GM21526 (cell line): ENCODE measurements at regions not wholly inside any gene's neighbourhood (a gene's known extent, or its start where the extent isn't known, plus 50 kb on each side); places are given as distances from the start of the nearest gene placed in this dataset.
"Not testable (repeated sequence)": the region's sequence is repeated elsewhere in the genome, so short reads cannot be mapped to it uniquely, and the experiment has no call there.

ENCODE experiments used
- ATAC-seq: cut with Tn5 transposase; IDR thresholded peaks from one replicate; pipeline ENCODE4 v1.9.1; 2021; ENCODE audit warnings: moderate library complexity; ENCODE audit not compliant: unreplicated experiment, low FRiP score

DNA sequence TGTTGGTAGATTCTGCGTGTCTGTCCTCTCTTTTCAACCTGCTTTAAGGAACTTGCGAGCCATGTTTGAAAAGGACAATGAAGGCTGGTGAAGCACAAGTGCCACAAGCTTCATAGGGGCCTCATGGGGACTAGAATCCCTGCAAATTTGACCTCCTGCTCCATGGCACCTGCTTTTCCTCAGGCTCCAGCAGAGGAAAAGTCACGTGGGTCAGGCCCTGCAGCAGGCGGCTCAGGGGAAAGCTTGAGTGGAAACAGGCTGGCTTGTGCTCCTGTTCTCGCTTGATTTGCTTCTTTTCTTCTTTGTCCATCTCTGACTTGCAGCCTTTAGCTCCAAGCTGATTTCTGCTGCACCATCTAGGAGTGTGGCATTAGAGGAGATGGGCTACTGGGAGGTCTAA, 187.6 kb upstream of the MAST4 start:
- ATAC-seq, result no peak

DNA sequence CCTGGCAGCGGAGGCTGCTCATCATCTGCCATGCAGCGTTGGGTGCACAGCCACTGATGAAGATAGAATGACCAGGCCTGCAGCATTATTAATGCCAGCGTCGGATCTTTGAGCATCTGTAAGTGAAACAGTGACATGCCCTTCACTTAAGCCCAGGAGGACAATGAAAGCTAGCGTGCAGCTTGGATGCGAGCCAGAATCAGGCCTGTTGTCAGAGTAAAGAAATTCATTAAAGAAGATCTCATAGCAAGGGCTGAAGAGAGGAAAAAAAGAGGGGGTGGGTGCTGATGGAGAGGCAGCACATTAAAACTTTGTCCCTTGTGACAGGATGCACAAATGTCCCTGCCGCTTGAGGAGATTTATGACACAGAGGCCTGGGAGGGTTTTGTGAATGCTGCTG, 186.1 kb upstream of the MAST4 start:
- ATAC-seq, result no peak

DNA sequence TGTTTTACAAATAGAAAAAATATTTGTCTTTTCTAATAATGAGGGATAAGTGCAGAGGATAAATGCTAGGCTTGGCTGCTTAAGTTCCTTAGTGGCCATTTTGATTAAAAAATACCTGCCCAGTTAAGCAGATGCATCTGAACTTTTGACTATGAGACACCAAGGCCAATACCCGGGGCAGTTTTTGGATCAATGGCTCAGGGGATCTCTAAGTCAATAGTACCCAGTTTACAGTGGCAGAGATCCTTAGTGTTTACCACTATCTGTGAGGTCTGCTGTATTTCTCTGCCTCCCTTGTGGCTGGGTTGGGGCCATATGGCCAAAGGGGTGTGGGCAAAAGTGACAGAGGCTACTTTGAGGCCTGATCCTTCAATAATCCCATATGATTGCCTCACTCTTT, 184.5 kb upstream of the MAST4 start:
- no peak for ATAC-seq

DNA sequence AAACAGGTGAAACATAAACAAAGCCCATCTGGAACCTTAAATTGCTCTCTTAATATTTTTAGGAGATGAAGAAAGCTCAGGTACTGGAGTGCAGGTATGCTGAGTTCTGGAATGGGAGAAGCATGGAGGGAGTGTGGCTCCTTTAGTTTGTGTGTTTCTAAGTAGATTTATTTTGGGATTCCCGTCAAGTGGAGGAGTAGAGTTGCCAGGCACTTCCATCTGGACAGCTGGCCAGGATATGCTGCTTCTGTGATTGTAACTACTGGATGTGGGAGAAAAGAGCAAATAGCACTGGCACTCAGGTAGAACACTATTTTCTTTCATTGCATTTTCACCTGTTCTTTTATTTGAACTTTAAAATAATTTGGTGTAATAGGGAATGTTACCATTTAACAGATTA, 182.3 kb upstream of the MAST4 start:
- ATAC-seq, result no peak

DNA sequence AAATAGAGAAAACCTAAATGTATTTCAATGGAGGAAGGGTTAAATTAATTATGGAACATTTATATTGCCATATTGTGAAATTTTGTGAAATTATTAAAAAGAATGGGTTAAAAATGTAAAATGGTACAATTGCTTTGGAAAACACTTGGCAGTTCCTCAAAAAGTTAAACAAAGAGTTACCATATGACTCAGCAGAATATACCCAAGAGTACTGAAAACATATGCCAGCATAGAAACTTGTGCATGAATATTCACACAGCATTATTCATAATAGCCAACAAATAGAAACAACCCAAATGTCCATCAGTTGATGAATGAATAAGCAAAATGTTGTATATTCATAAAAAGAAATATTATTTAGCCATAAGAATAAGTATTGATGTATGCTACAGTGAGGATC, 181.0 kb upstream of the MAST4 start:
- no peak for ATAC-seq

DNA sequence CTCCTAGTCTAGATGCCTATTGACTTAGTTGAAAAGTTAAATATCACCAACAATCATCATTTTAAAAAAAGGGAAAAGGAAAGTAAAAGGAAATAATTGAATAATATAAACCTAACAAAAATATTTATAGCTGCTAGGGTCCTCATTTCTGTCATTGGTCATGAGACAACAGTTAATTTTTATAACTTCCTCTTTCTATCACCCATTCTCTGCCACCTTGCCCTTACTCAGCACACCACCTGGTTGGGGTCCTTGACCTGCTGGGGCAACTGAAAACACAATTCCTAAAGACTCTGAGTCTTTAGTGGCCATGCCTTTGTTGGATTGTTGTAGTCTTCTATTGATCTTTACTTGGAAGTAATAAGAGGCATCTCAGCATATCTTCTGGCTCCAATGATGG, 179.5 kb upstream of the MAST4 start:
- no peak for ATAC-seq

DNA sequence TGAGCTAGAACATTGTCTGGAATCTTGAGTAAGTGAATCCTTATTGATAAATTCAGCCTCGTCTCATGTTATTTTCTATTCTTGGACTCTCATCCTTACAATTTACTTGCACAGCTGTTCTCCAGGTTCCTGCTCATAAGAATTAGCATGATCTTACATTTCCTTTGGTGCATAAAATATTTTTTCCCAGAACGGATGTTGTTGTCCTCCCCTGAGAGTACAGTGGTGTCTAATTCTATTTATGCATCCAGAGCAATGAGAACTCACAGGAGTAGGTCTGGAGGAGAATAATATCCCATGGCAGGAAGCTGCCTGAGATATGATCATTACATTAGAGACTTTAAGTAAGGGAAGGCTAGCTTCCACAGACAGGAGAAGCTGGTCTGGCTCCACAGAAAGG, 178.4 kb upstream of the MAST4 start:
- no peak for ATAC-seq

DNA sequence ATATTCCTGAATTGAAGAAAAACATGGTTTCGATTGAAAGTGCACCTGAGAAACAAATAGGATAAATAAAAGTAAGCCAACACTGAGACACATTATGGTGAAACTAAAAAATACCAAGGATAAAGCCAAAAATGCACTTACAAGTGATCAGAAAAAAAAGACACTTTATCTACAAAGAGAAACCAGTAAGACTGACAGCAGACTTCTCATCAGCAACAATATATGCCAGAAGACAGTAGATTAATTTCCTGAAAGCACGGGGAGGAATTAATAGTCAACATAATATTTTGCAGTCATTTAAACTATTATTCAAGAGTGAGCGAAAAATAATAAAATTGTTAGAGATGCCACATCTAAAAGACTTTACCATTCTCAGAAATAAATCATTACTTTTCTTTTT, 172.7 kb upstream of the MAST4 start:
- no peak for ATAC-seq

DNA sequence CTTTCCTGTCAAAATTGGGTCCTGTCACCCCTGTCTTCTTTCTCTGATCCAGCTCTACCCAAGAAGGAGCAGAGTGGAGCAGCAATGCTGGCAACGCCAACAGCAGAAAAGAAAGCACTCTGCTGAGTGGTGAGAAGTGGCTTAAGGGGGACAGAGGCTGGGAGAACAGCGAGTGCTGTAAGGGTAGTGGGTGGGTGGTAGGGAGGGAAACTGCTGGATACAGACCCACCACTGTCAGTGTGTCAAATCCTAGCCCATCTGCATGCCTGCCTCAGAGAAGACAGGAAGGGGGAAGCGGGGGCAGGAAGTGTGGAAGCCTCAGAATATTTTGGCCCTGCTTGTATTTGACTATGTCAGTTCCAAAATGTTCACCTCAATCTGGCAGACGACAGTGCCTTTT, 170.4 kb upstream of the MAST4 start:
- no peak for ATAC-seq

DNA sequence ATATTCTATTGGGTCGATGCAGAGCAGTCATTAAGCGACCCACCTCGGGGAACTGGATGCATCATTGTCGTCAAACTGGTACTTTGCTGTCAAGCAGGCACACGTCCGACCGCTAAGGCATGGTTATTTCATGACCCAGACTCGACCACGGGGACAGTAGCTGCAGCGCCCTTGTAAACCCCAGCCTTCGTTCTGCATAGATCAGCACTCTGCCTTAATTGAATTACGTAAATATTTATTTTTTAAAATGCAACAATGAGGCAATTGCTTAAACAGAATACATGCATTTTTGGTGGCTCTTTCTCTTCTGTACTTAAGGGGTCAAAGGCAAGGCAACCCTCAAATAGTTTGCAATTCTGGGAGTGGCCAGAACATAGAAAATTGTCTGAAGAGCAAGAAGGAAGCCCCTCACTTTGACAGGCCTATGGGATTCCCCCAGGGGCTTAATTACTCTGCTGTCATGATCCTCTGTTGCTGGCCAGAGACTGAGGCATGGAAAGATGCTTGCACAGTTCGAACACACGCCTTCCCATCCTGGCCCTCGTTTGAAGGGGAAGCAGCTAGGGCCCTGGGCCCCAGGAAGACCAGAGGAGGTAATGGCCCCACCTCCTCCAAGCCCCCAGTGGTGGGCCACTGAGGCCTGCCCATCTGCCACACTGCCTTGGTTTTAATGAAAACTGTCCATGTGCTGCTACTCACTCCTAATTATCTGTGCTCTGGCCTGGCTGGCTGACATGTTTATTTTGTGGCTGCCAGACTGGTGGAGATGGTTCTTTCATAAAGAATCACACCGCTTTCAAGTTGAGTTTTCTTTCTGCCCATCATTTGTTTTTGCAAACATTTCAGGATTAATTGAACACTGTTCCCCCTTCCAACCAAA, 169.7 kb upstream of the MAST4 start:
- no peak for ATAC-seq

DNA sequence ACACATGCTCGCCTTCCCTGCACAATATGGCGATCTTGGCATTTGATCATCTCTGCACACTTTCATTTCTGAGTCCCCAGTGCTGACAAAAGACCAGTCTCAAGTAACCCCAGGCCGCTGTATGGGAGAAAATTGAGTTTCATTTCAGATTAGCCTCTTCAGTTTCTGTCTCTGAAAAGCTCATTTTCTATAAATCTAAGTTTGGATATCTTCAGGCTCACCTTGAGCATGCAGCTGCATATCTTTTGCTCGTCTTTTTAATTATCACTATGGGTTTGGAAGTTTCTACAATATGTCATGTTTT, 169.1 kb upstream of the MAST4 start:
- no peak for ATAC-seq

DNA sequence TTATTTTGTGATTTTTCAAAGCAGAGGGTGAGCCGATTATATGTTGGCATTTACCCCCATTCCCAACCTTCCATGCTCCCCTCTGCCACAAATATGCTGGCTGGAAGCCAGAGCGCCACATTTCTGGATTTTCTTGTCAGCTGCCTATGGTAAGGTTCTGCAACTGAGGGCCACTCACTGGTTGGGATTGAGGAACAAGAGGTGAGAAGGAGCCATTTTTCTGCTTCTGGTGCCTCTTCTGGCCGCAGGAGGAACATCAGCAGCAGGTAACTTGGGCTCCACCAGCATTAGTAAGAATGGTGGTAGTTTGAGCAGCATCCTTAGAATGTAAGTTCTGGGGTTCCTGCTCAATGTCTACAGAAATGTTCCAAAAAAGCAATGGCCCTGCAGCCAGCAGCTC, 159.5 kb upstream of the MAST4 start:
- ATAC-seq, result no peak

DNA sequence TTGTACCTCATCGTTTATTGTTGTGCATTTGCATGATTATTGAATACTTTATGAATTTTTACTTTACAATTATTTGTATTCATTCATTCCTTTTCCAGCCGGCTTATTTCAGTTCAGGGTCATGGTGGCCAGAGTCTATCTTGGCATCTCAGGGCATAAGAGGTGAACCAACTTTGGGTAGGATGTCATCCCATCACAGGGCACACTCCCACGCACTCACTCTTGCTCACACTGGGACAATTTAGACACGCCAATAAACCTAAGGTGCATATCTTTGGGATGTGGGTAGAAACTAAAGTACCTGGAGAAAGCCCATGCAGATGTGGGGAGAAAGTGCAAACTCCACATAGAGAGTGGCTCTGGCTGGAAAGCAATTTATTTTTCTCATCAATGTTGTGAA, 158.1 kb upstream of the MAST4 start:
- no peak for ATAC-seq

DNA sequence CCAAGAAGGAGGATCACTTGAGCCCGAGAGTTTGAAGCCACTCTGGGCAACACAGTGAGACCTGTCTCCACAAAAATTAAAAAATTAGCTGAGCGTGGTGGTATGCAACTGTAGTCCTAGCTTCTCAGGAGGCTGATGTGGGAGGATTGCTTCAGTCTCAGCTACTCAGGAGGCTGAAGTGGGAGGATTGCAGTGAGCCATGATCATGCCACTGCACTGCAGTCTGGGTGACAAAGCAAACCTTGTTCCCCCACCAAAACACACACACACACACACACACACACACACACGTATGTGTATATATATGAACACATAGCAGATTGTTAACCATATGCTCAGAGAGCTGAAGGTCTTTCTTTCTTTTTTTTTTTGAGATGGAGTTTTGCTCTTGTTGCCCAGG, 157.5 kb upstream of the MAST4 start:
- no peak for ATAC-seq

DNA sequence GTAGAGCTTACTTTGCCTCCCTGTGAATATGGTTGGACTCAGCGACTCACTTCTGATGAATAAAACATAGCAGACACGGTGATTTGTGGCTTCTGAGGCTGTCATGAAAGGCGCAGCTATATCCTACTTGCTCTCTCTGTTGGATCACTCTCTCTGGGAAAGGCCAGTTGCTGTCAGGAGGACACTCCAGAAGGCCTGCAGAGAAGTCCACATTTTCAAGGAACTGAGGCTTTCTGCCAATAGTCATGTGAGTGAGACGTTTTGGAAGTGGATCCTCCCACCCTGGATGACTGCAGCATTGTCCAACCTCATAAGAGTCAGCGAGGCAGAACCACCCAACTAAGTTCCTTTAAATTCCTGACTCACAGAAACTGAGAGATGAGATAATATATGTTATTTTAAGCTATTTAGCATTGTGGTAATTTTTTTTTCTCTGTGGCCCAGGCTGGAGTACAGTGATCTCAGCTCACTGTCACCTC, 156.0 kb upstream of the MAST4 start:
- no peak for ATAC-seq

DNA sequence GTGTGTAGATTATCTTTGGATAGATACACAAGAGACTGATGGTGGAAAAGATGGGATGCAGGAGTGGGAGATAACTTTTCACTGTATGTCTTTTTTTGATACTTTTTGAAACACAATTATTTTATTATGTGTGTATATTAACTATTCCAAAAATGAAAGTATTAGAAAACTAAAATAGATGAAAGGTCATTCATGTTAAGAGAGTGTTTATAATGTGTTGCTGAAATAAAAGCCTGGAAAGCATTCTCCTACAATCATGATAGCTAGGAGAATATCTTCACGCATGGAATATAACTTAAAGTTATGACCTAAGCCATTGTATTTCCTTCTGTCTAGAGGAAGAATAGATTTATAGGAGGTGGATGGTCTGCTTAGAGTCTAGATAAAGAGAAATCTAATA, 154.8 kb upstream of the MAST4 start:
- ATAC-seq, result no peak

DNA sequence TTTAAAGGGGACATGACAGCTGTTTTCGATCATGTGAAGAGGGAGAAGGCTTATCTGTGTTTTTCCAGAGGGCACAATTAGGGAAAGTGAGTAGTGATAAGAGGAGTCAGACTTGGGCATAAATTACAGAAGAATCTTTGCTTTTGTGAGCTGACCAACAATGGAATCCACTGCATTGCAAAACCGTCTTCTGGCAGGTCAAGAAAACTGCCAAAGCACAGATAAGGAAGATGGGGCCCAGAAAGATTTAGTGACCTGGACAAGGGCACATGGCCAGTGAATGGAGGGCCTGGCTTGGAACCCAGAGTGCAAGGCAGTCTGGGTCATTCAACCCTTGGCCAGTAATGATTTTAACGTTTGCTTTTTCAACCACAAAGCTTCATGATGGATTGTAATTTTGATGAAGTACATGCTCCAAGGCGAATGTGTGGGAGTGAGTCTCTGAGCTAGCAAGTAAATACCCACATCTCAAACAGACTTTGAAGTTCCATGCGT, 153.2 kb upstream of the MAST4 start:
- no peak for ATAC-seq

DNA sequence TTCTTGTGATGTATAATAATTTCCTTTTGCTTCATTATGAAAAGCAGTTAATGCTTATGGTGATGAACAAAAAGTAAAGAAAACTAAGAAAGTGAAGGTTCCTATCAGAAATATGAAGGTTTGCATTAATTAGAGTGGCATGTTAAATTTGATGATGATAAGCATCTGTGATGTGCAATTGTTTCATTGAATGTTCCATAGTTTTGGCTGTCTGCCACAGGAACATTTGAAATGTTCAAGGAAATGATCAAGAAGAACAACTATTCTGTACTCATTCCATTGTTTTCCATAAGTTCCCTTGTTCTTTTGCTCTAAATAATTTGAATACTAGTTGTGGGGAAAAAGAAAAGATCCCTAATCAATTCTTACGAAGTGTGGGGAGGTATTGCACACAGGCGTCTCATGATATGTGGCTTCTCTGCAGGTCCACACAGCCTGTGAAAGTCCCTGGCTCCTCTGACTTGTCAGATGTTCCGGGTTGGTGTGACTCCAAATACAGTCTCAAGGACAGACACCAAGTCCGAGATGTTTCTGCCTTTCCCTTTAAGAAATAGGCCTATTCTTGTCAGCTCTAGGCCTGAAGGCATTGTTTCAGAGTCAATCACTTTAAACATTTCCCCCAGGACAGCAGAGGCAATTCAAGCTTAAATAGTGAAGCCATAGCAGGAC, 152.6 kb upstream of the MAST4 start:
- ATAC-seq, result no peak

DNA sequence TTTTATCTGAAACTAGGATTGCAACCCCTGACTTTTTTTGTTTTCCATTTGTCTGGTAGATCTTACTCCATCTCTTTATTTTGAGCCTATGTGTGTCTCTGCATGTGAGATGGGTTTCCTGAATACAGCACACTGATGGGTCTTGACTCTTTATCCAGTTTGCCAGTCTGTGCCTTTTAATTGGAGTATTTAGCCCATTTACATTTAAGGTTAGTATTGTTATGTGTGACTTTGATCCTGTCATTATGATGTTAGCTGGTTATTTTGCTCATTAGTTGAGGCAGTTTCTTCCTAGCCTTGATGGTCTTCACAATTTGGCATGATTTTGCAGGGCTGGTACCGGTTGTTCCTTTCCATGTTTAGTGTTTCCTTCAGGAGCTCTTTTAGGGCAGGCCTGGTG, 148.1 kb upstream of the MAST4 start:
- ATAC-seq, result not testable (repeated sequence)

DNA sequence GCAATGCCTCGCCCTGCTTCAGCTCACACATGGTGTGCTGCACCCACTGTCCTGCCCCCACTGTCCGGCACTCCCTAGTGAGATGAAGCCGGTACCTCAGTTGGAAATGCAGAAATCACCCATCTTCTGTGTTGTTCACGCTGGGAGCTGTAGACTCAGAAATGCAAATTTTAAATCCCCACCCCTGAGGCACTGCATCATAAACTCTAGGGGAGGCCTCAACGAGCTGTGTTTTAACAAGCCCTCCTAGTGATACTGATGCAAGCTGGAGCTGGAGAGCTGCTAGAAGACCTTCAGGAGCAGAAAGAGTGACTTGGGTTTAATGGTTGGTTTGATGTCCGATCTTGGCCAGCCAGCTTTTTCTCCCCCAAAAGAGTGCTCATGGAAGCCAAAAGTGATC, 146.0 kb upstream of the MAST4 start:
- ATAC-seq, result no peak

DNA sequence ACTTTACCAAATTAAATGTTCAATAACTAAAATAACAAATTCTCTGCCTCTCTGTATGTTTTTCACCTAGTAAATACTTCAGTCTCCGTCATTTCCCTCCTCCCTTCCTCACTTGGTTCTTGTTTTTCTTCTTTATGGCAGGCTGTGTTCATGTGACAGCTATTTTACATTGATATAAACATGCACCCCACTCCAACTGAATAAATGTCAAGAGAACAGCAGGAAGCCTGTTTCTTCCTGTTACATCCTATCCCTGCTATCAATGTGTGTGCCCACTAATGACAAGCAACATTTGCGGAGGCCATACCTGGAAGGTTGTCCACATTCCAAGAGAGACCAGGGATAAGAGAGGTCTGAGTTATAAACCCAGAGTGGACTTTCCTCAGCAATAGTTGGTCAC, 145.2 kb upstream of the MAST4 start:
- ATAC-seq, result no peak

DNA sequence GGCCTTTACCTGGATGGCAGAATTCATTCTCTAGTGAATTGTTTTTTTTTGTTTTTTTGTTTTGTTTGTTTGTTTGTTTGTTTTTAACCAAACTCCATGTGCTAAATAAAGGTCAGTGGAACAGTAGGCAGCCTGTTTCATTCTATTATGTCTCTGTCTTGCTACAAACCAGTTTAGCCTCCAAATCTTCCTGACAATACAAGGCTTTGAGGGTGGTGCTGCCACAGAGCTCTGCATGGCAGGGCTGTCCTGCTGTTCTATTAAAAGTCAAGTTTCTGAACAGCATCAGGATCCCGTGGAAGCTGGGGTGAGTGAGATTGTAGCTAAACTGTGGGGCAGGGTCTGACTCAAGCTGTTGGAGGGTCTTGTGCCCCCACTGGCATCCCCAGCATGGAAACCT, 144.1 kb upstream of the MAST4 start:
- no peak for ATAC-seq
